ENCODE measurements at regions not wholly inside any gene's neighbourhood (a gene's known extent, or its start where the extent isn't known, plus 50 kb on each side); places are given as distances from the start of the nearest gene placed in this dataset.

DNA sequence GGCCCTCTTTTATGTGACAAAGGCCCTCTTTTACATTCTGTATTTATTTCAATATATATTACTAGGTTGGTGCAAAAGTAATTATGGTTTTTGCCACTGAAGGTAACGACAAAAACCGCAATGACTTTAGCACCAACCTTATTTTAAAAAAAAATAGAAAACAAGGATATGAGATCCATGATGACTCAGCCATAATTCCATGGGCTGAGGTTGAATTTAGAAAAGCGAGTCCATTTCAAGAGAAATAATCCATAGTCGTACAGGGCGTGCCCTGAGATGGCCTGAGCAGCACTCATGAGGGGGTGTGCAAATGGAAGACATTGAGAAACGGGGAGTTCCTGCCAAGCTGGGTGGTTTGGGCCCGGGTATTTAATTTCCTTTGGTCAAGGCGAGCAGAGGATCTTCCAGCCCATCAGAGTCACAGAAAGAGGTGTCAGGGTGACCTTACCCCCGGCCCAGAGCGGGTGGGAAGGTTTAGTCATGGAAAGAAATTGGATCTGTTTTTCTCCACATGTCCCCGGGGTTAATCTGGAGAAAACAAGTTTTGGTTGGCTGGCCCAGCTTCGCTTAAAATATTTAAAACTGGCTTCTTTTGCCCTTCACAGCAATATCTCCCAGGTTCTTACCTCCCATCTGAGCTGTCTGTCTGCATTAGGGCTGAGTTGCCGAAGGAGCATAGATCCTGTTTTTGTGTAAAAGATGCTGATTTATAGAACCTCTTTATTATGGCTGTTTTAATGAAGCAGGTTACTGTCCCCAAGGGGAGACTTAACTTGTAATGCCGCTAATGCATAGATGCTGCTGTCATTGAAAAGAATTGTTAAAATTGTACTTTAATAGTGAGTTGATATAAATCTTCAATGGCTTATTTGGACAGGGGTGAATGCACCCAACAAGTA is 255.6 kb downstream of the PREX1 start:
- Histone ChIP-seq H3K9me3 (ENCODE audit: control insufficient read depth in 1 of 2, low read length in 2 of 2) (no peaks in the 10 kb centered on the region), H3K27me3 (ENCODE audit: insufficient read depth, low read length) (no peaks in the 10 kb centered on the region), H3K4me1 (ENCODE audit: insufficient read depth, low read length) (no peaks in the 10 kb centered on the region), H3K4me3 (ENCODE audit: low read length in 2 of 2) (no peak overlapping the region), H3K27ac (ENCODE audit: low read depth, low read length) (no peak overlapping the region), H3K36me3 (ENCODE audit: insufficient read depth, low read length) (no peaks in the 10 kb centered on the region)
- H3K4me1 Mint-ChIP-seq: no peaks in the 10 kb centered on the region
- CTCF ChIA-PET (ENCODE audit: partially characterized antibody): no interaction called here
- H3K27me3 Mint-ChIP-seq: peaks cover 3 to 11% of the 10 kb centered on the region in 2 donors
- intact Hi-C loops (cut with micrococcal nuclease): no loop called here
- no peaks in the 10 kb centered on the region for H3K9me3 Mint-ChIP-seq
- DNase-seq: no peak
- POLR2A ChIA-PET (ENCODE audit: partially characterized antibody): no interaction called here
- no peak overlapping the region for H3K27ac Mint-ChIP-seq
- no peaks in the 10 kb centered on the region for H3K36me3 Mint-ChIP-seq
- no peak overlapping the region for H3K4me3 Mint-ChIP-seq

DNA sequence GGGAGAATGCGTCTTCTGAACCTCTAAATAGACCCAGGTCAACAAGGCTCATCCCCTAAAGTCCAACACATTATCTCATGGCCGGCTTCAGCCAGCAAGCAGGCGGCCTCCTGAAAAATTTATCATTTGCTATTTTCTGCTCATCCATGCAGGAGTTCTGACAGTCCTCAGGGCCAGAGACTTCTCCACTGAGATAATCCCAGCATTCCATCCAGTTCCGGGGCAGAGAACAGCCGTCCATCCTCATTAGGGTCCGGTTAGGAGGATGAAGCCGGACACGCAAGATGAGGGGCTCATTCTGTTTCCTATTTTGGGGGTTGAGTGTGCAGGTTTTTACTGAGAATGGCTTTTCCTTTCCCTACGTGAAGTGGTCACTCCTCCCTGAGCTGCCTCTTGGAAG is 258.1 kb downstream of the PREX1 start:
- Histone ChIP-seq H3K36me3 (ENCODE audit: insufficient read depth, low read length) (no peaks in the 10 kb centered on the region), H3K4me1 (ENCODE audit: insufficient read depth, low read length) (no peaks in the 10 kb centered on the region), H3K9me3 (ENCODE audit: control insufficient read depth in 1 of 2, low read length in 2 of 2) (no peaks in the 10 kb centered on the region), H3K27ac (ENCODE audit: low read depth, low read length) (no peak overlapping the region), H3K27me3 (ENCODE audit: insufficient read depth, low read length) (no peaks in the 10 kb centered on the region), H3K4me3 (ENCODE audit: low read length in 2 of 2) (no peak overlapping the region)
- no peak for DNase-seq
- H3K36me3 Mint-ChIP-seq: no peaks in the 10 kb centered on the region
- no peaks in the 10 kb centered on the region for H3K4me1 Mint-ChIP-seq
- H3K9me3 Mint-ChIP-seq: no peaks in the 10 kb centered on the region
- H3K27ac Mint-ChIP-seq: no peak overlapping the region
- H3K27me3 Mint-ChIP-seq: peaks cover 9 to 11% of the 10 kb centered on the region in 2 donors
- POLR2A ChIA-PET (ENCODE audit: partially characterized antibody): no interaction called here
- no peak overlapping the region for H3K4me3 Mint-ChIP-seq
- intact Hi-C loops (cut with micrococcal nuclease): no loop called here
- CTCF ChIA-PET (ENCODE audit: partially characterized antibody): no interaction called here

DNA sequence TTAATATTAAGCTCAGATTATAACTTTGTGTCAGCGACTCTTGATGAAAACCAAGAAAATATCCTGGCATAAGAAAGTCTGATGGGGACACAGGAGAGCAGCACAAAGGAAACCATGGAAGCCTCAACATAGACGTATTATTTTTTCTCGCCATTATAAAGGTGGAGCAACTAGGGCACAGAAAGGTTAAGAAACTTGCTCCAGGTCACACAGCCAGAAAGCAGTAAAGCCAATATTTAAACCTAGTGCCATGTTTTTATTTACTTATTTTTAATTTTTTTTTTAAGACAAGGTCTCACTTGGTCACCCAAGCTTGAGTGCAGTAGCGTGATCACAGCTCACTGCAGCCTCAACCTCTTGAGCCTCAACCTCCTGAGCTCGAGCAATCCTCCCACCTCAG is 259.3 kb downstream of the PREX1 start:
- Histone ChIP-seq H3K27ac (ENCODE audit: low read depth, low read length) (no peak overlapping the region), H3K9me3 (ENCODE audit: control insufficient read depth in 1 of 2, low read length in 2 of 2) (no peaks in the 10 kb centered on the region), H3K4me1 (ENCODE audit: insufficient read depth, low read length) (no peaks in the 10 kb centered on the region), H3K4me3 (ENCODE audit: low read length in 2 of 2) (no peak overlapping the region), H3K36me3 (ENCODE audit: insufficient read depth, low read length) (no peaks in the 10 kb centered on the region), H3K27me3 (ENCODE audit: insufficient read depth, low read length) (no peaks in the 10 kb centered on the region)
- ChIA-PET CTCF (ENCODE audit: partially characterized antibody) (no interaction called here), POLR2A (ENCODE audit: partially characterized antibody) (no interaction called here)
- Mint-ChIP-seq H3K4me3 (no peak overlapping the region), H3K9me3 (no peaks in the 10 kb centered on the region), H3K36me3 (no peaks in the 10 kb centered on the region), H3K4me1 (no peaks in the 10 kb centered on the region), H3K27ac (no peak overlapping the region), H3K27me3 (peaks cover 9 to 13% of the 10 kb centered on the region in 2 donors)
- DNase-seq: no peak
- intact Hi-C loops (cut with micrococcal nuclease): no loop called here

DNA sequence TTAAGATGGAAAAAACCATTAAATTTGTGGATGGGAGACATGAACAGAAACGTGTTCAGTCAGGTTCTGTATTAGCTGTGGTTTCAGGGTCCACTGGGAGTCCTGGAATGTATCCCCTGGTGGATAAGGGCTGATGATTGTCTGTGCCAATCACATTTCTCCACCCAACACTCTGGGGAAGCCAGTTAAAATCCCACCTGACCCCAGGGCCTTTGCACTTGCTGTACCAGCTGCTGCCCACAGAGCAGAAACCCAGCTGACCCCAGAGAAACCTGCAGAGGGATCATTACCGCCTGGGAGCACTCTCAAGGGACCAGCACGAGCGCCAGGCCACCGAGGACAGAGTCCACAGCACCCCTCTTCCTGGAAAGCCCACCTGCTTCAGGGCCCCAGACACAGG is 260.7 kb downstream of the PREX1 start:
- Mint-ChIP-seq H3K36me3 (no peaks in the 10 kb centered on the region), H3K9me3 (no peaks in the 10 kb centered on the region), H3K27me3 (peaks cover 10 to 14% of the 10 kb centered on the region in 2 donors), H3K4me1 (no peaks in the 10 kb centered on the region), H3K27ac (no peak overlapping the region), H3K4me3 (no peak overlapping the region)
- H3K27ac ChIP-seq (ENCODE audit: low read depth, low read length): no peak overlapping the region
- no peaks in the 10 kb centered on the region for H3K4me1 ChIP-seq (ENCODE audit: insufficient read depth, low read length)
- no peak for DNase-seq
- intact Hi-C loops (cut with micrococcal nuclease): no loop called here
- ChIA-PET CTCF (ENCODE audit: partially characterized antibody) (no interaction called here), POLR2A (ENCODE audit: partially characterized antibody) (no interaction called here)
- H3K9me3 ChIP-seq (ENCODE audit: control insufficient read depth in 1 of 2, low read length in 2 of 2): no peaks in the 10 kb centered on the region
- no peaks in the 10 kb centered on the region for H3K27me3 ChIP-seq (ENCODE audit: insufficient read depth, low read length)
- H3K4me3 ChIP-seq (ENCODE audit: low read length in 2 of 2): no peak overlapping the region
- H3K36me3 ChIP-seq (ENCODE audit: insufficient read depth, low read length): no peaks in the 10 kb centered on the region

DNA sequence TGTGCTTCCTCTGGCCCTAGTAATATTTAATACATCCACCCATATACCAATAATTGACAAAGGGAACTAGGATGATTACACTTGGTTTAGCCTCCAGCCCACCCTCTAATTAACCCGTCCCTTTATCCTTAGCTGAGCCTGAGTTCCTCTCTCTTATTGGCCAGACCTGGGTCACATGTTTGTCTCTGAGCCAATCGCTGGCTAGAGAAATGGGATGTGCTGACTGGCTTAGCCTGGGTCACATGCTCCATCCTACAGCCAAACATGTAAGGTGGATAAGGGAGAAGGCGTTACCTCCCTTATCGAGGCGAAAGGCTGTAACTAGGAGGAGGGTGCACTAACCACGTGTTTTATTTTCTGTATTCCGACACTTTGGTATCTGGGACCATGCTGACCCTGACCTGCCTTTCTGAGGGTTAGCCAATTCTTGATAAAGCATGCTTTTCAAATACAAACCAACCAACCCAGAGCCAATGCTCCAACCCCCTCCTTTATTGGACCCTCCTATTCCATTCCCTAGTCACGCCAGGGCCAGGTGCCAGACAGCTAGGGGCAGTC is 262.7 kb downstream of the PREX1 start:
- intact Hi-C loops (cut with micrococcal nuclease): no loop called here

DNA sequence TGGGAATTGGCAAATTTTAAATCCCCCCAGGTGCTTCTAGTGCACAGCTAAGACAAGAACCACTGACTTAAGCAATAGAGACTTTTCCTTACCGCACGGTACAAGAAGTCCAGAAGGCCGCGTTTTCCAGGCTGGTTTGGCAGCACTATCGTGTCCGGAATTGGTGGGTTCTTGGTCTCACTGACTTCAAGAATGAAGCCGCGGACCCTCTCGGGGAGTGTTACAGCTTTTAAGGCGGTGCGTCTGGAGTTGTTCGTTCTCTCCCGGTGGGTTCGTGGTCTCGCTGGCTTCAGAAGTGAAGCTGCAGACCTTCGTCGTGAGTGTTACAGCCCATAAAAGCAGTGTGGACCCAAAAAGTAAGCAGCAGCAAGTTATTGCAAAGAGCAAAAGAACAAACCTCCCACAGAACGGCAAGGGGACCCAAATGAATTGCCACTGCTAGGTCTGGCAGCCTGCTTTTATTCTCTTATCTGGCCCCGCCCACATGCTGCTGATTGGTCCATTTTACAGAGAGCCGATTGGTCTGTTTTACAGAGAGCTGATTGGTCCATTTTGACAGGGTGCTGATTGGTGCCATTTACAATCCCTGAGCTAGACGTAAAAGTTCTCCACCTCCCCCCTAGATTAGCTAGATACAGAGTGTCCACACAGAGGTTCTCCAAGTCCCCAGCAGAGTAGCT is 264.5 kb downstream of the PREX1 start:
- Mint-ChIP-seq H3K36me3 (no peaks in the 10 kb centered on the region), H3K4me1 (no peaks in the 10 kb centered on the region), H3K9me3 (no peaks in the 10 kb centered on the region), H3K27me3 (peaks cover 10 to 14% of the 10 kb centered on the region in 2 donors), H3K4me3 (no peak overlapping the region), H3K27ac (no peak overlapping the region)
- ChIA-PET POLR2A (ENCODE audit: partially characterized antibody) (no interaction called here), CTCF (ENCODE audit: partially characterized antibody) (interaction anchor here (1.0 kb wide), 1 partner anchor 10 kb away, joined by 3 read pairs; no protein-coding TSS in a partner anchor)
- intact Hi-C loops (cut with micrococcal nuclease): no loop called here
- Histone ChIP-seq H3K9me3 (ENCODE audit: control insufficient read depth in 1 of 2, low read length in 2 of 2) (no peaks in the 10 kb centered on the region), H3K4me1 (ENCODE audit: insufficient read depth, low read length) (no peaks in the 10 kb centered on the region), H3K27ac (ENCODE audit: low read depth, low read length) (no peak overlapping the region), H3K27me3 (ENCODE audit: insufficient read depth, low read length) (no peaks in the 10 kb centered on the region), H3K4me3 (ENCODE audit: low read length in 2 of 2) (no peak overlapping the region), H3K36me3 (ENCODE audit: insufficient read depth, low read length) (no peaks in the 10 kb centered on the region)
- no peak for DNase-seq

More for the DNA sequence above, 262.7 kb downstream of the PREX1 start:
- POLR2A ChIA-PET (ENCODE audit: partially characterized antibody): no interaction called here
- no peak for DNase-seq
- H3K4me1 ChIP-seq (ENCODE audit: insufficient read depth, low read length): no peaks in the 10 kb centered on the region
- no peaks in the 10 kb centered on the region for H3K36me3 Mint-ChIP-seq
- no peaks in the 10 kb centered on the region for H3K36me3 ChIP-seq (ENCODE audit: insufficient read depth, low read length)
- H3K27ac ChIP-seq (ENCODE audit: low read depth, low read length): no peak overlapping the region
- H3K9me3 ChIP-seq (ENCODE audit: control insufficient read depth in 1 of 2, low read length in 2 of 2): no peaks in the 10 kb centered on the region
- H3K27me3 Mint-ChIP-seq: peaks cover 10 to 14% of the 10 kb centered on the region in 2 donors
- H3K4me3 ChIP-seq (ENCODE audit: low read length in 2 of 2): no peak overlapping the region
- H3K27me3 ChIP-seq (ENCODE audit: insufficient read depth, low read length): no peaks in the 10 kb centered on the region
- H3K9me3 Mint-ChIP-seq: no peaks in the 10 kb centered on the region
- no peaks in the 10 kb centered on the region for H3K4me1 Mint-ChIP-seq
- H3K4me3 Mint-ChIP-seq: no peak overlapping the region
- no peak overlapping the region for H3K27ac Mint-ChIP-seq
- CTCF ChIA-PET (ENCODE audit: partially characterized antibody): no interaction called here

DNA sequence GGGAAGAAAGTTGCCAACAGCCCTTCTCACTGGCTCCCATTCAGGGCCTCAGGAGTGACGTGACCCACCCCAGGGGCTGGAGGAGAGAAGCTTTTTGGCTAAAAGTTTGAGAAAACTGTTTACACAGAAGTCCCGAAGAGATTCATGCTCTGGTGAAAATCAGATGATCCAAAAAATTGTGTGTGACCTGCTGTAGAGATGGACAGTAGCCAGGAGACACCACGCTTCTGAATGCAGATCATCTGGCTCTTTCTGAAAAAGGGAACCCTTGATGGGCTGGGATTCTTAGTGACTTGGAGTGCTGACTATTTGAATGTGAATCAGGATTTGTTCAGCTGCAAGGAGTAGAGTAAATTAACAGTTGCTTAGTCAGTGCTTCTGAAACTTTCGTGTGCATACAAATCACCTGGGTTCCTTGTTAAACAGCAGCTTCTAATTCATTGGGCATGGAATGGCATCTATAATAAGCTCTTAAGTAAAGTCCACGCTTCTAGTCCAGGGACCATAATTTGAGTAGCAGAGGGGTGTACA is 265.1 kb downstream of the PREX1 start:
- H3K27me3 Mint-ChIP-seq: peaks cover 9 to 12% of the 10 kb centered on the region in 2 donors
- ChIA-PET POLR2A (ENCODE audit: partially characterized antibody) (no interaction called here), CTCF (ENCODE audit: partially characterized antibody) (interaction anchor here (1.0 kb wide), 1 partner anchor 10 kb away, joined by 3 read pairs; no protein-coding TSS in a partner anchor)
- intact Hi-C loops (cut with micrococcal nuclease): no loop called here
- H3K27me3 ChIP-seq (ENCODE audit: insufficient read depth, low read length): no peaks in the 10 kb centered on the region
- H3K4me1 ChIP-seq (ENCODE audit: insufficient read depth, low read length): no peaks in the 10 kb centered on the region
- H3K4me1 Mint-ChIP-seq: no peaks in the 10 kb centered on the region
- H3K4me3 Mint-ChIP-seq: no peak overlapping the region
- H3K27ac ChIP-seq (ENCODE audit: low read depth, low read length): no peak overlapping the region
- no peak overlapping the region for H3K27ac Mint-ChIP-seq
- H3K9me3 ChIP-seq (ENCODE audit: control insufficient read depth in 1 of 2, low read length in 2 of 2): no peaks in the 10 kb centered on the region
- DNase-seq: no peak
- H3K4me3 ChIP-seq (ENCODE audit: low read length in 2 of 2): no peak overlapping the region
- no peaks in the 10 kb centered on the region for H3K36me3 Mint-ChIP-seq
- H3K36me3 ChIP-seq (ENCODE audit: insufficient read depth, low read length): no peaks in the 10 kb centered on the region
- no peaks in the 10 kb centered on the region for H3K9me3 Mint-ChIP-seq
